ENCODE measurements at regions not wholly inside any gene's neighbourhood (a gene's known extent, or its start where the extent isn't known, plus 50 kb on each side); places are given as distances from the start of the nearest gene placed in this dataset.

DNA sequence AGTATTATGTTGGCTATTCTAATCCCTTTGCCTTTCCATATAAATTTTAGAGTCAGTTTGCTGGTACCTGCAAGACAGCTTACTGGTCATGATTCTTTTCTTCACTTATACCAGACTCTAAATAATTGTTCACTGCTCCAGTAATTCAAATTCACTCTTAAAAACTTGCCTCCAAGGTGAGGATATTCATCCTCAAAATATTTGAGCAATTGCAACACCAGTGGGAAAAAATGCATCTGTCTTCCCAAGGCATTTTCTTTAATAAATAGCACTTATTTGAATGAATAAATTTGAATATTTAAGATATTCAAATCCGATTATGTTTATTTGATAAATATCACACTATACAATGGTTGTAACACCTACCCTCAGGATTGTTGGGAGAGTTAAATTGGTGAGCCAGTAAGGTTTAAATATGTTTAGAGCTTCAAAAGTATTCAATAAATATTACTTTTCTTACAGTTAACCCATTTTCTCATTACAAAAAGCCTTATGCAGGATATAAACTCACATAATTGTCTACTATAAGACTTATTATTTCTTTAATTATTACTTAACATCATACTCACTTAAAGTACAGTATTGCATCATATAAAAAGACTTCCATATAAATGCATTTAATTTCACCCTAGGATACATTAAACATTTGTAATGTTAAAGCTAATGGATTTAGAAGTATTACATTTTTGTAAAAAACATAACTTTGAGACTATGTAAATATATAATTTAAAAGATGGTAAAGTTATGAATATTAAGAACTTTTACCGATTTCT is 285.6 kb downstream of the SAMD5 start:
- TF ChIP-seq, protein P1, sequence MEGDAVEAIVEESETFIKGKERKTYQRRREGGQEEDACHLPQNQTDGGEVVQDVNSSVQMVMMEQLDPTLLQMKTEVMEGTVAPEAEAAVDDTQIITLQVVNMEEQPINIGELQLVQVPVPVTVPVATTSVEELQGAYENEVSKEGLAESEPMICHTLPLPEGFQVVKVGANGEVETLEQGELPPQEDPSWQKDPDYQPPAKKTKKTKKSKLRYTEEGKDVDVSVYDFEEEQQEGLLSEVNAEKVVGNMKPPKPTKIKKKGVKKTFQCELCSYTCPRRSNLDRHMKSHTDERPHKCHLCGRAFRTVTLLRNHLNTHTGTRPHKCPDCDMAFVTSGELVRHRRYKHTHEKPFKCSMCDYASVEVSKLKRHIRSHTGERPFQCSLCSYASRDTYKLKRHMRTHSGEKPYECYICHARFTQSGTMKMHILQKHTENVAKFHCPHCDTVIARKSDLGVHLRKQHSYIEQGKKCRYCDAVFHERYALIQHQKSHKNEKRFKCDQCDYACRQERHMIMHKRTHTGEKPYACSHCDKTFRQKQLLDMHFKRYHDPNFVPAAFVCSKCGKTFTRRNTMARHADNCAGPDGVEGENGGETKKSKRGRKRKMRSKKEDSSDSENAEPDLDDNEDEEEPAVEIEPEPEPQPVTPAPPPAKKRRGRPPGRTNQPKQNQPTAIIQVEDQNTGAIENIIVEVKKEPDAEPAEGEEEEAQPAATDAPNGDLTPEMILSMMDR (IDR thresholded peaks at IDR 0.05; ENCODE audit: low read depth, low read length), result no peak
- in situ Hi-C loops (cut with HindIII; ENCODE audit: low sequenced_read_pairs), result no loop called here
- DNase-seq (ENCODE audit: low read depth, low spot score), result no peak
- no peak overlapping the region for H3K4me3 ChIP-seq (ENCODE audit: low read depth, low read length)

DNA sequence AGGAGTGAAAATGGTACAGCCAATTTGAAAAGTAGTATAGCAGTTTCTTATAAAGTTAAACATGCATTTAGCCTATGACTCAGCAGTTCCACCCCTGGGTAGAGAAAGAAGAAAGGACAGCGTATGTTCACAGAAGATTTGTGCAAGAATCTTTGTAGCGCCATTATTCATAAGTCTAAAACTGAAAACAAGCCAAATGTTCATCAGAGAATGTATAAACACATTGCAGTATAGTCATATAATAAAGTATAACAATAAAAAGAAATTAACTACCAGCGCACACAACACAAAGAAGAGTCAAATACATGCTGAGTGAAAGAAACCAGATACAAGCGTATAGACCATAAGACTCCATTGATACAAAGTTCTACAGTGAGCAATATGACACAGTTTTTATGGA is 294.0 kb downstream of the SAMD5 start:
- in situ Hi-C loops (cut with HindIII; ENCODE audit: low sequenced_read_pairs), result no loop called here
- TF ChIP-seq, protein P1 (IDR thresholded peaks at IDR 0.05; ENCODE audit: low read depth, low read length), result no peak
- DNase-seq (ENCODE audit: low read depth, low spot score), result peak; percentile 8
- H3K4me3 ChIP-seq (ENCODE audit: low read depth, low read length), result no peak overlapping the region

DNA sequence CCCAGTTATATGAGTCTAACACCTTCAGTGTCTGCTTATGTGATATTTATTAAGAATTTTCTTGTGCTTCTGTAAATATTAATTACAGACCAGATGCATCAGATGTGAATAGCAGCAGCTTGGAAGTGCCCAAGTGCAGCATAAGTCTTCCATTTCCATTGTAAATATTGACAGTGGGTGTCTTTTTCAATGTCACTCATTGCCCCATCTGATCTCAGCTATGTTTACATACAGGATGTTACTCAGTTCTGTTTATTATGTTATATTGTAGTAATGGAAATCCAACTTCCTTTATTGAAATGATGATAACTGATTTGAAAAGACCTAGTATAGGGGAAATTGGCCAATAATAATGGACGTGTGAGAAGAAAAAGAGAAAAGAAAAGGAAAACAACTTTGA is 296.7 kb downstream of the SAMD5 start:
- in situ Hi-C loops (cut with HindIII; ENCODE audit: low sequenced_read_pairs), result no loop called here

DNA sequence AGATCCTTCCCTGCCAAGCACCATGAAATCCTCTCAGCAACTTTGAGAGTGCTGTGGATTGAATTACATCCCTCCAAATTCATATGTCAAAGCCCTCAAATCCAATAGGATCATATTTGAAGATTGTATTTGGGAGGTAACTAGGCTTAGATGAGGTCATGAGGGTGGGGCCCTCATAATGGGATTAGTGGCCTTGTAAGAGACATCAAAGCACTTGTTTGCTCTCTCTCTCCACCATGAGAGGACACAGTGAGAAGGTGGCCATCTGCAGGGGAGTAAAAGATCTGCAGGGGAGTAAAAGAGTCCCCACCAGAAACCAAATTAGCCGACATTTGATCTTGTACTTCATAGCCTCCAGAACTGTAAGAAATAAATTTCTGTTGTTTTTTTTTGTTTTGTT is 298.2 kb downstream of the SAMD5 start:
- in situ Hi-C loops (cut with HindIII; ENCODE audit: low sequenced_read_pairs), result no loop called here
- TF ChIP-seq, protein P1 (IDR thresholded peaks at IDR 0.05; ENCODE audit: low read depth, low read length), result no peak
- no peak overlapping the region for H3K4me3 ChIP-seq (ENCODE audit: low read depth, low read length)
- no peak for DNase-seq (ENCODE audit: low read depth, low spot score)

More for the DNA sequence above, 296.7 kb downstream of the SAMD5 start:
- DNase-seq (ENCODE audit: low read depth, low spot score), result no peak
- TF ChIP-seq, protein P1 (IDR thresholded peaks at IDR 0.05; ENCODE audit: low read depth, low read length), result no peak
- no peak overlapping the region for H3K4me3 ChIP-seq (ENCODE audit: low read depth, low read length)

DNA sequence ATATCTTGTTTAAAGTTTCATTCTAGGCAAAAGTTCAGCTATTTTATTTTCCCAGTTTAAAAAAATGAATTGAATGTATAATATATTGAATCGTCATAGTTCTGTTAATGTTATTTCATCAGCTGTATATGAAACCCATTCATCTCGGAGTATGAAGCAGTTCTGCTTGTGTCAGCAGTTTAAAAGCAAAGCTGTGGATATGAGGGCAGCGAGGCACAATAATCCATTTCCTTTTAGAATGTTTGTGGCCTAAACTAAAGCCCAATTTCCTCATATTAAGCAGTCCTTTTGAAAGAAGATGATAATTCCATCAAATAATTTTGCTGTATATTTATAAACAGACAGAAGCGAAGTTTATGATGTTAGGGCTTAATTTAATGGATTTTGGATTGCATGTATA is 300.1 kb downstream of the SAMD5 start:
- TF ChIP-seq, protein P1 (IDR thresholded peaks at IDR 0.05; ENCODE audit: low read depth, low read length), result no peak
- in situ Hi-C loops (cut with HindIII; ENCODE audit: low sequenced_read_pairs), result no loop called here
- DNase-seq (ENCODE audit: low read depth, low spot score), result no peak
- H3K4me3 ChIP-seq (ENCODE audit: low read depth, low read length), result no peak overlapping the region

DNA sequence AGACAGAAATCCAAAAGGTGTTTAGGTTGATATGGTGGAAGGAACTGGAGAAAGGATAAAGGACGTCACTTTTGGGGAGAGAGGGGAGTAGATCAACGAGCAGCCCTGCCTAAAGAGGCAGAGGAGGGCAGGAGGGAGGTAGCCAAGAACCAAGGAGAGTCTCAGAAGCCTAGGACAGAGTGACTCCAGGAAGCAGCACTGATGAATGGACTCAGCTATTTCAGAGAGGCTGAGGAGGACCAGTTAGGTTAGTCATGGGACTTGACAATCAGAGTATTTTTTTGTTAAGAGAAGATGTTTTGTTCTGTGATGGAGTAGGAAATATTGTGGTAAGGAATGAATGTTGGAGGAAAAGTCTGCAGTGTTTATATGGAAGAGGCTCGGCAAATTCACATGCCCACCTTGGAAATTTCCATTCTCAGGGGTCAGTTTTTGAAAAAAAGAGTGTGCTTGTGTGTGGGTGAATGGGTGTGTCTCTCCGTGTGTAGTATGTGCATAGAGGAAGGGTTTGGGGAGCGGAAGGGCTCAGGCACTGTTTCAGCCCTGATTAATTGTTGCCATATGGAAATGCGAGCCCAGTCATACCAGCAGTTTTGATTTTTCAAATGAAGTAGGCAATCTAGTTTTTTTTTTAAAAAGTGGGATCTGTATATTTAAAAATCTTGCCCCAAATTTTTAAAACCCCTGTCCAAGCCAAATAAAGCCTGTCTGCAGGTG is 303.6 kb downstream of the SAMD5 start:
- no peak overlapping the region for H3K4me3 ChIP-seq (ENCODE audit: low read depth, low read length)
- no peak for DNase-seq (ENCODE audit: low read depth, low spot score)
- TF ChIP-seq, protein P1 (IDR thresholded peaks at IDR 0.05; ENCODE audit: low read depth, low read length), result no peak
- in situ Hi-C loops (cut with HindIII; ENCODE audit: low sequenced_read_pairs), result no loop called here

Data from astrocyte of the spinal cord (primary cell).